IMR-90 (cell line): ENCODE measurements at regions not wholly inside any gene's neighbourhood (a gene's known extent, or its start where the extent isn't known, plus 50 kb on each side); places are given as distances from the start of the nearest gene placed in this dataset.

Experiments
- ATAC-seq: fragments of 200-7000 bp; cut with Tn5 transposase; 2 replicates; pipeline ENCODE4 v1.9.1; 2020; ENCODE audit warnings: low read depth, mild to moderate bottlenecking, moderate library complexity
- BruUV-seq: library from RNA; stranded (reverse); fragments of 400-500 nt; replicated peaks from 2 replicates; lab custom pipeline; 2021; lab: Mats Ljungman, UMichigan
- CTCF ChIA-PET: fragments of 300-600 bp; formaldehyde crosslinking; extraction: SDS; loops from one replicate; lab custom pipeline; 2021; ENCODE audit warnings: antibody characterized with exemption; lab: Yijun Ruan, JAX
- POLR2A ChIA-PET: fragments of 300-600 bp; sonication (Branson Sonifier 250); formaldehyde crosslinking; loops from one replicate; lab custom pipeline; 2022; ENCODE audit warnings: antibody characterized with exemption; ENCODE audit not compliant: unreplicated experiment; lab: Charles Lee
- DNase-seq: peaks from one replicate; pipeline ENCODE4 v3.0.0; 2013
- H2AFZ ChIP-seq: replicated peaks from 2 replicates; pipeline ENCODE3; 2013; ENCODE audit warnings: low read length, mild to moderate bottlenecking; ENCODE audit not compliant: poor library complexity
- H2AK5ac ChIP-seq: 2 replicates; pipeline ENCODE4 v1.6.1; 2013; ENCODE audit warnings: low read depth, low read length, inconsistent platforms
- H2AK9ac ChIP-seq: replicated peaks from 2 replicates; pipeline ENCODE3; 2013; ENCODE audit warnings: mild to moderate bottlenecking, low read depth, low read length, moderate library complexity; ENCODE audit not compliant: poor library complexity
- H2BK120ac ChIP-seq: 2 replicates; pipeline ENCODE4 v1.6.1; 2013; ENCODE audit warnings: low read depth, low read length, inconsistent platforms
- H2BK15ac ChIP-seq: 3 replicates; pipeline ENCODE4 v1.6.1; 2013; ENCODE audit warnings: low read depth, low read length, inconsistent platforms
- H2BK20ac ChIP-seq: 2 replicates; pipeline ENCODE4 v1.6.1; 2013; ENCODE audit warnings: low read depth, mild to moderate bottlenecking, inconsistent platforms, low read length, moderate library complexity
- H2BK5ac ChIP-seq: 2 replicates; pipeline ENCODE4 v1.6.1; 2013; ENCODE audit warnings: mild to moderate bottlenecking, low read depth, low read length, inconsistent platforms; ENCODE audit not compliant: poor library complexity, severe bottlenecking
- H3K14ac ChIP-seq: replicated peaks from 2 replicates; pipeline ENCODE4 v1.6.1; 2013; ENCODE audit warnings: low read depth, low read length, inconsistent platforms
- H3K18ac ChIP-seq: 2 replicates; pipeline ENCODE4 v1.6.1; 2013; ENCODE audit warnings: low read depth, low read length, control low read depth
- H3K23ac ChIP-seq: 2 replicates; pipeline ENCODE4 v1.6.1; 2013; ENCODE audit warnings: low read depth, low read length, inconsistent platforms
- H3K27ac ChIP-seq: 2 replicates; pipeline ENCODE4 v1.5.1; 2013; ENCODE audit warnings: mild to moderate bottlenecking, control low read depth, low read length; ENCODE audit not compliant: insufficient read depth
- H3K27me3 ChIP-seq: 2 replicates; pipeline ENCODE4 v1.6.1; 2013; ENCODE audit warnings: low read length; ENCODE audit not compliant: control insufficient read depth, insufficient read depth
- H3K36me3 ChIP-seq: 2 replicates; pipeline ENCODE4 v1.6.1; 2013; ENCODE audit warnings: low read length, mixed read lengths; ENCODE audit not compliant: control insufficient read depth, insufficient read depth
- H3K4ac ChIP-seq: 2 replicates; pipeline ENCODE4 v1.6.1; 2013; ENCODE audit warnings: low read depth, low read length, inconsistent platforms
- H3K4me1 ChIP-seq: 2 replicates; pipeline ENCODE4 v1.6.1; 2013; ENCODE audit warnings: low read length, mixed read lengths; ENCODE audit not compliant: control insufficient read depth, insufficient read depth
- H3K4me2 ChIP-seq: 2 replicates; pipeline ENCODE4 v1.6.1; 2013; ENCODE audit warnings: low read depth, mild to moderate bottlenecking, control low read depth, low read length, moderate library complexity
- H3K4me3 ChIP-seq: 2 replicates; pipeline ENCODE4 v1.5.1; 2013; ENCODE audit warnings: low read depth, mild to moderate bottlenecking, control low read depth, low read length, moderate library complexity; ENCODE audit not compliant: insufficient read depth
- H3K56ac ChIP-seq: 2 replicates; pipeline ENCODE4 v1.6.1; 2013; ENCODE audit warnings: low read length, inconsistent platforms; ENCODE audit not compliant: insufficient read depth; ENCODE audit errors: extremely low read depth
- H3K79me1 ChIP-seq, 2 experiments: 2 replicates each; pipeline ENCODE4 v1.6.1; 2013; ENCODE audit warnings: low read length in 2 of 2, inconsistent platforms in 1 of 2, low read depth in 1 of 2
- H3K9ac ChIP-seq: 2 replicates; pipeline ENCODE4 v1.6.1; 2013; ENCODE audit warnings: low read depth, low read length, control low read depth
- H3K9me1 ChIP-seq: 2 replicates; pipeline ENCODE4 v1.6.1; 2013; ENCODE audit warnings: low read length, inconsistent platforms; ENCODE audit not compliant: insufficient read depth
- H3K9me3 ChIP-seq: 2 replicates; pipeline ENCODE4 v1.6.1; 2013; ENCODE audit warnings: low read length; ENCODE audit not compliant: control insufficient read depth, insufficient read depth
- H4K20me1 ChIP-seq: 2 replicates; pipeline ENCODE4 v1.6.1; 2013; ENCODE audit warnings: low read length, inconsistent platforms; ENCODE audit not compliant: insufficient read depth
- H4K5ac ChIP-seq: 2 replicates; pipeline ENCODE4 v1.6.1; 2013; ENCODE audit warnings: mild to moderate bottlenecking, low read depth, low read length, control low read depth
- H4K8ac ChIP-seq, 2 experiments: 2 replicates each; pipeline ENCODE4 v1.6.1; 2013; ENCODE audit warnings: low read depth in 2 of 2, low read length in 2 of 2, control low read depth in 1 of 2, inconsistent platforms in 1 of 2
- H4K91ac ChIP-seq: 2 replicates; pipeline ENCODE4 v1.6.1; 2013; ENCODE audit warnings: low read depth, low read length, inconsistent platforms; ENCODE audit not compliant: insufficient read depth
- BHLHE40 ChIP-seq: fragments of 150-350 bp; IDR thresholded peaks from 2 replicates; pipeline ENCODE4 v1.6.1; 2016; ENCODE audit warnings: mild to moderate bottlenecking, low read depth, low read length
- CEBPB ChIP-seq: IDR thresholded peaks from 2 replicates; pipeline ENCODE4 v1.6.1; 2012; ENCODE audit warnings: low read depth, low read length, improper control_type of control experiment
- CHD1 ChIP-seq: IDR thresholded peaks from 2 replicates; pipeline ENCODE4 v1.6.1; 2012; ENCODE audit warnings: low read depth, low read length, improper control_type of control experiment
- ELK1 ChIP-seq: fragments of 150-350 bp; IDR thresholded peaks from 2 replicates; pipeline ENCODE4 v1.6.1; 2016; ENCODE audit warnings: low read depth, mild to moderate bottlenecking, low read length, moderate library complexity, borderline replicate concordance
- FOS ChIP-seq: fragments of 150-350 bp; IDR thresholded peaks from 2 replicates; pipeline ENCODE4 v1.6.1; 2016; ENCODE audit warnings: low read depth, low read length
- MAZ ChIP-seq: IDR thresholded peaks from 2 replicates; pipeline ENCODE4 v1.6.1; 2012; ENCODE audit warnings: low read depth, mild to moderate bottlenecking, low read length, improper control_type of control experiment, moderate library complexity, borderline replicate concordance
- MXI1 ChIP-seq: IDR thresholded peaks from 2 replicates; pipeline ENCODE4 v1.6.1; 2012; ENCODE audit warnings: low read depth, mild to moderate bottlenecking, low read length, moderate library complexity, borderline replicate concordance
- NFE2L2 ChIP-seq: fragments of 150-350 bp; IDR thresholded peaks from 2 replicates; pipeline ENCODE4 v1.6.1; 2016; ENCODE audit warnings: low read depth, mild to moderate bottlenecking, low read length
- POLR2A ChIP-seq: IDR thresholded peaks from 2 replicates; pipeline ENCODE4 v1.6.1; 2012; ENCODE audit warnings: mild to moderate bottlenecking, low read depth, low read length
- RAD21 ChIP-seq: IDR thresholded peaks from 2 replicates; pipeline ENCODE4 v1.6.1; 2012; ENCODE audit warnings: low read length, improper control_type of control experiment
- RCOR1 ChIP-seq: IDR thresholded peaks from 2 replicates; pipeline ENCODE4 v1.6.1; 2012; ENCODE audit warnings: mild to moderate bottlenecking, low read length, improper control_type of control experiment; ENCODE audit not compliant: insufficient replicate concordance
- SMC3 ChIP-seq: fragments of 150-350 bp; IDR thresholded peaks from 2 replicates; pipeline ENCODE4 v1.6.1; 2016; ENCODE audit warnings: low read depth, mild to moderate bottlenecking, antibody characterized with exemption, low read length, moderate library complexity
- USF2 ChIP-seq: fragments of 150-350 bp; IDR thresholded peaks from 2 replicates; pipeline ENCODE4 v1.6.1; 2017; ENCODE audit warnings: mild to moderate bottlenecking, antibody characterized with exemption, low read length, low read depth
- WGBS, 2 experiments: methylation state at CpG; one replicate each; pipeline versions ENCODE4 v1.1.5 to v1.1.7; 2013; ENCODE audit warnings: missing lambda C conversion rate in 2 of 2; ENCODE audit not compliant: insufficient read length in 1 of 2; ENCODE audit errors: extremely low coverage in 2 of 2; 5-methylcytosine and 5-hydroxymethylcytosine counted together
- dilution Hi-C: fragments of 300-500 bp; cut with HindIII; formaldehyde crosslinking; loops from one replicate; pipeline ENCODE4 v1.14.3; 2018; ENCODE audit warnings: low sequenced_read_pairs; ENCODE audit not compliant: unreplicated experiment
- in situ Hi-C: fragments of 300-500 bp; cut with MboI; formaldehyde crosslinking; loops from 3 replicates; pipeline ENCODE4 v1.14.3; 2019; ENCODE audit warnings: low sequenced_read_pairs, inconsistent platforms, mixed read lengths
- intact Hi-C: fragments of 100-400 bp; cut with micrococcal nuclease; formaldehyde crosslinking; loops from 2 replicates; pipeline ENCODE4 v1.10.0; 2022

GRCh38 chr4:24471486-24472160 lies 112.7 kb downstream of the DHX15 start:
- no peak overlapping the region for H2BK15ac ChIP-seq
- no peaks in the 10 kb centered on the region; the same call in 1 of the 2 replicates for H4K20me1 ChIP-seq
- no peaks in the 10 kb centered on the region for H3K9me1 ChIP-seq
- H3K18ac ChIP-seq, result no peak overlapping the region
- no peak overlapping the region for H3K4ac ChIP-seq
- in situ Hi-C loops, result no loop called here
- dilution Hi-C loops, result no loop called here
- H2BK20ac ChIP-seq, result no peak overlapping the region
- no peak overlapping the region for H3K27ac ChIP-seq
- intact Hi-C loops, result loop anchor here (10.0 kb wide), 2 partner anchors 213 to 323 kb away; partner anchors contain the start of gene SOD3
- no peaks in the 10 kb centered on the region for H3K4me1 ChIP-seq
- no peaks in the 10 kb centered on the region for H3K9me3 ChIP-seq
- no peak overlapping the region for H2BK120ac ChIP-seq
- no peak overlapping the region for H4K5ac ChIP-seq
- peaks cover 17% of the 10 kb centered on the region for H3K27me3 ChIP-seq
- no peak overlapping the region for H3K56ac ChIP-seq
- H3K14ac ChIP-seq, result no peak overlapping the region
- H3K4me3 ChIP-seq, result peak overlapping the region; percentile 47
- H3K23ac ChIP-seq, result no peak overlapping the region
- 0% methylated on average over 1 of the region's 50 CpGs; no CpG with 5 or more reads in 1 of the 2 experiments for WGBS, 2 experiments
- DNase-seq, result no peak
- no peaks in the 10 kb centered on the region for H3K36me3 ChIP-seq
- peak overlapping the region; percentile 46 for H2AFZ ChIP-seq
- no peak for TF ChIP-seq USF2
- no peak for TF ChIP-seq POLR2A
- TF ChIP-seq BHLHE40, result no peak
- TF ChIP-seq ELK1, result no peak
- no peak for TF ChIP-seq CHD1
- TF ChIP-seq SMC3, result no peak
- TF ChIP-seq NFE2L2, result no peak
- TF ChIP-seq MXI1, result no peak
- no peak for TF ChIP-seq CEBPB
- no peak for TF ChIP-seq RAD21
- TF ChIP-seq MAZ, result no peak
- TF ChIP-seq RCOR1, result no peak
- TF ChIP-seq FOS, result no peak
- H4K8ac ChIP-seq, result no peak overlapping the region
- CTCF ChIA-PET, result interaction anchor here (1.1 to 1.4 kb wide), 2 partner anchors 113 to 506 kb away, joined by 3 read pairs; partner anchors contain the start of gene DHX15
- POLR2A ChIA-PET, result no interaction called here
- H4K91ac ChIP-seq, result no peak overlapping the region
- no peak overlapping the region for H2AK9ac ChIP-seq
- no peak overlapping the region for H2AK5ac ChIP-seq
- H3K79me1 ChIP-seq, result no peaks in the 10 kb centered on the region
- BruUV-seq, result no TSS peak
- ATAC-seq, result no peak
- peak overlapping the region; percentile 41; the same call in 1 of the 2 replicates for H3K9ac ChIP-seq
- H2BK5ac ChIP-seq, result no peak overlapping the region
- peak overlapping the region; percentile 99 for H3K4me2 ChIP-seq
